ENCODE measurements at regions not wholly inside any gene's neighbourhood (a gene's known extent, or its start where the extent isn't known, plus 50 kb on each side); places are given as distances from the start of the nearest gene placed in this dataset.

DNA sequence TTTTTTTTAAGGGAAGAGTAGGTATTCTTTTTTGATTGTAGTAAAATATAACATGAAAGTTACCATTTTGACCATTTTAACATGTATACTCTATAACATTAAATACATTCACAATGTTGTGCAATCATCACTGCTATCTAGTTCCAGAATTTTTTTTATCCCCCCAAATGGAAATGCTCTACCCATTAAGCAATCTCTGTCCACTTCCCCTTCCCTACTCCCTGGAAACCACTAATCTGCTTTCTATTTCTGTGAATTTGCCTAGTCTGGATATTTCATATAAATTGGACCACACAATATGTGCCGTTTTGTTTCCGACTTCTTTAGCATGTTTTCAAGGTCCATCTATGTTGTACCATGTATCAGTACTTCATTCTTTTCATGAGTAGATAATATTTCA, 429.5 kb downstream of the TLE1 start:
- DNase-seq (ENCODE audit: low read depth) = no peak

DNA sequence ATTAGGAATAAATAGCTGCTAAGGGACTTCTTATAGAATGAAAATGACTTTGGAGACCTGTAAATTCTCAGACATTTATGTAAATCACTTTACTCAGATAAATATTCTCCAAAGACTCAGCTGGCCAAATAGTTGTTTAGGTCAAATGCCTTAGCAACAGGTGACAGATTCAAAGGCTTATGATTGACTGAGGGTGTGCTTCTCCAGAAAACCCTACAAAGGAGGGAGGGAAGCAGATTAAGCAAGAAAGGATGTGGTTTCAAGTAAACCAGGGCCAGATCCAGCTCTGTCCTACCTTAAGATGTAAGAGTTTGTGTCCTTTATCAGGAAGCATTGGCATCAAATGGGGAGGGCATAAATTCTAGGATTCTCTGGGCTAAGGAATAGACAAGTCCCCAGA, 433.0 kb downstream of the TLE1 start:
- no peak for DNase-seq (ENCODE audit: low read depth)

DNA sequence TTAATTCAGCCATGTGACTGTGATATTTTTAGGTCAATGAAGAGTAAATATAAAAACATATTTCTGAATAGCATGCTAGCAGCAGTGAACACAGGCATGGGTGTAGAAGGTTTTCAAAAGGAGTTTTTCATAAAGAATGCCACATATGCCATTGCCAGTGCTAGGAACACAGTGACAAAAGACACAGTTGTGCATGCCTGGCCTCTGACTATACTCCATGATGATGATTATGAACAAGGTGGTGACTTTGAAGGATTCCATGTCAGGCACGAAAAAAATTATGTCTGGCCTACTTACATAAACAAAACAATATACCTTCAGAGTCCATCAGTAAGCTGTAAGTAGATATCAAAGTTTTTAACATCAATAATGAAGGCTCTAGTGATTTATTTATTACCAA, 438.7 kb downstream of the TLE1 start:
- no peak for DNase-seq (ENCODE audit: low read depth)

DNA sequence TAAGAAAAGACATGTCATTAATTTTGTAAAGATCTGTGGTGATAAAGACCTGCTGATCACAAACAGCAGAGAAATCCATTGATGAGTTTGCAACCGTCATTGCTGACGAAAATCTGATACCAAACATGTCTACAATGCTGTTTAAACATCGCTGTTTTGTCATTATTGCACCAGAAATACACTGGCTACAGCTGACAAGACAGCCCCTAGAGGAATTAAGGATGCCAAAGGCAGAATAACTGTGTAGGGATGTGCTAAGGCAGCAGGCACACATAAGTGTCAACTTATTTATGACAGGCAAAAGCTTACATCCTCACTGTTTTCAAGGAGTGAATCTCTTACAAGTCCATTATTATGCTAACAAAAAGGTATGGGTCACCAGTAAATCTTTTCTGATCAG, 439.3 kb downstream of the TLE1 start:
- no peak for DNase-seq (ENCODE audit: low read depth)

DNA sequence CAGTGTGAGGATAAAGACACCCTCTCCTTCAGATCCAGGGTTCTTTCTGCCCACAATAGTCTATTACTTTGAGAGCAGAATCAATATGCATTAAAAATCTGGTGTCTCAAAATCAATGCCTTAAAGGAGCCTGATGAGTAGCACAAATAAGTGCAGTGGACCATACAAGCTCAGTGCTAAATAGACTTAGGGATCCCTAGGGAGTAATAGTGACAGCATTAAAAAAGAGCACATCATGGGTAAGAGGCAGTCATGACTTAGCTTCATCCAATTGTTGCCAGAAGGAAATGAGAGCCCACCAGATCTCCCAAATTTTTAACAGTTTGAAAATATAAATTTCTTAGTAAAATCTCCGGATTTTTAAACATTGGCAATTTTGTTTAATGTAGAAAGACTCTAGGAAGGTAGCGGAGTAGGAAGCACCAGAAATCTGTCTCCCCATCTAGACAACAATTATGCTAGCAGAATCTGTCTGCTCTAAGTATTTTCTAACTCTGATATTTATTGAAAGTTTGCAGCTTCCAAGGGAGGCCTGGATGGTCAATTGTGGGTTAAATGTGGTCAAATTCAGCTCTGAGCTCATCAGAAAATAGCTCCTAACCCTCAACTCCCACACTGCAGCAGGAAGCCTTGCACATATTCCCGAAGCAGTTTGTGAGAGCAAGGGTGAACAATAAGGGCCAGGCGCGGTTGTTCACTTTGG, 443.9 kb downstream of the TLE1 start:
- no peak for DNase-seq (ENCODE audit: low read depth)

DNA sequence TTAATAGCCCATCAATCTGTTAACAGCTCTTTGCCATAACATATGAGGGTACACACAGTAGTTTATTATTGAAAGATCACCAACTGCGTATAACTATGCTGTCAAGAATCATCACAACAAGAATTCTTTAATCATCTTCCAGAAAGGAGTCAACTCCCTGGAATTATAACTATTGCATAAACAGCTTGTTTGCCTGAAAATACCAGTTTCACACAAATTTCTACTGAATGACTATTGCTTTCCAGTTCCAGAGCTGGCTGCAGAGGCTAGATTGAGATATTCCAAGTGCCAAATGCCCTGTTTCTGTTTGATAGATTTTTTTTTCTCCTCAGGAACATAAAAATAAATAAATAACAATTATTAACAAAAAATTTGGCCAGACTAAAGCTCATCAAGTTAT, 444.7 kb downstream of the TLE1 start:
- no peak for DNase-seq (ENCODE audit: low read depth)

DNA sequence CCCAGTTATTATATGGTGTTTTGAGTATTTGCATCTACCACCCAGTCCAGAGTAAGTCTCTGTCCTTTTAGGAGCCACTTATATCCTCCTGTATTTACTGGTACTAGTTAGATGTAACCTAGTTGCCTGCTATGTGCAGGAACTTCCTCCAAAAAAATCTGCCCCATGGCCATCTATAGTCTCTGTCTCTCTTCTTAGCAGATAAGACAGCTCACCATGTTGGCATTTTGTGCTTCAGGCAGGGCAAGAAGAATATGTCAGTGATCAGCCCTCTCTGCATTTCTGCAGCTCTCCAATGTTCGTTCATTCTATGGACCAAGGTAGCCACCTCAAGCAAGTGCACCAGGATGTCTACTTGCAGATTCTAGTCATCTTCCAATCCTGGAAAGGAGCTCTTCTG, 446.5 kb downstream of the TLE1 start:
- no peak for DNase-seq (ENCODE audit: low read depth)

DNA sequence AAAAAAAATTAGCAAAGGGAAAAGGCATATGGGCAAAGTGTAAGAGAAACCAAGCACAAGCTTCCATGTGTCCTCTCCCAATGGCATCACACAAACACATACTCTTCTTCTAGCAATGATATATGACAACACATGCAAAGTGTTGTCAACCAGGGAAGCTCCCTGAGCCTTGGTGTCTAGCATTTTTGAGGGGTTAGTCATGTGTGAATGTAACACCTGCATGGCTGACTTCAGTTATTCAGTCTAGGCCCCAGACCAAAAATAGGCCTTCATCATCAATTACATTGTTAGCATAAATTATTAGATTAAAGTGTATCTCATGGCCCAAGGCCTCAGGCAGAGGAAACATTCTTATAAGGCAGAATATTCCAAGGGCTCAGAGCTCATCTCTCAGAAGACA, 450.0 kb downstream of the TLE1 start:
- no peak for DNase-seq (ENCODE audit: low read depth)

DNA sequence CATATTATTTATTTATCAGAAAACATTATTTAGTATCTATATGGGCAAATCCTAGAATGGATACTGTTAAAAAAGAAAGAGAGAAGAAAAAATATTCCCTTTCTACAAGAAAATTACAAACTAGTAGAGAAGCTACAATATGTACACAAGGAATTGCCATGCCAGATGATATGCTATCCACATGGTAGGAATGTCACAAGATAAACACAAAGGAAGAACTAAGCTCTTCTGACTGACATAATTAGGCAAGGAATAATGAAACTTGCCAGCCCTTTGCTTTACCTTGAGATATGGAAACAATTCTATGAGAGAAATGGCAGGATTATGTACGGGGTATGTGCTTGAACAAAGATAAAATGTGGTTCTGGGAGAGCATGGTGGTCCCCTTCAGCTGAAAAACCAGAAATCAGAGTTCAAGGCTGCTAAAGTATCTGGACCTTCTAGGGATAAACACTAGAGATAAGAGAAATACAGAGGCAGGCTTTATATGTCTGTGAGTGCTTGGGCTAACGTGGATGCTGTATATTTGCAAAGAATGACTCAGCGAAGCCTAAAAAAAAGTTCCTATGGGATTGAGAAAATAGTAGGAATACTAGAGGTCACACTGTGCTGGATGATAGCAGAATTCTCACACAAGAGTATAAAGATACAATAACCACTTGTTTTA, 451.6 kb downstream of the TLE1 start:
- no peak for DNase-seq (ENCODE audit: low read depth)

DNA sequence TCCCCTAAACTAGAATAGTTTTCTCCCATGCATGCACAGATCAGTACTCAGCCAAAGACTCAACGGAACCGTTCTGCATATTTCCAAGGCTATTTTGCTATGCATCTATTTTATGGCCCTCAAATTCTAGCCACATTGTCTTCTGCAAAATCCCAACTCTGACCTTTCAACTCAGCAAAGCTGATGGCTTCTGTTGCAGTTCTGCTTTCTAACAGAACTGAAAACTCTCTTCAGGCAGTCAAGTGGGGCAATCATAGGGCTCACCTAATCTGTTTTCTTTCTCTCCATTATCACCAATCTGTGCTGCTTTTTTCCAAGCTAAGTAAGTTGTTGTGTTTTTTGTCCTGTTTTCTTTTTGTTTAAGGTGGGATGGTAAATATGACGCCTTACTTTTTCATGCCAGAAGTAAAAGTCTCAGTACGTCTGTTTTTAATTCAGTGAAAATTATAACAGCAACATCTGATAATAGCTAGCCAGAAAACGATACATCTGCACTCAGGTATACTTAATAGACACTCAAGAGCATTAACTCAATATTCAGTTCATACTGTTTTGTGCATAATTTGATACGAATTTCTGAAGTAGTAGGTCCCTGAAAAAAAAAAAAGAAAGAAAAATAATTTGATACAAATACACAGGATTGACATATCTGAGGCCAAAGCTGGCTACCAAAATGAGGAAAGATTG, 454.3 kb downstream of the TLE1 start:
- no peak for DNase-seq (ENCODE audit: low read depth)

DNA sequence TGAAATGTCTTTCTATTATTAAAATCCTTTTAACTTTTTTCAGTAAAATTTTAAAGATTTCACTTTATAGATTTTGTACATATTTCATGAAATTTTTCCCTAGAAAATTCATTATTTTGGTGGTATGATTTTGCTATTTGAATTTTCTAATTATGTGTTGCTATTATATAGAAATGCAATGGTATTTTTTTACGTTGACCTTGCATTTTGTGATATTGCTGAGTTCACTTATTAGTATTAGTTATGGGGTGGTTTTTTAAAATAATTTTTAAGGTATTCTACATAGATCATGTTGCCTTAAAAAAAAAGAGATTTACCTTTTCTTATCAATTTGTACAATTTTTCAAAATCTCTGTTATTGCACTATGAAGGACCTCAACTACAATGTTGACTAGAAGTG, 458.3 kb downstream of the TLE1 start:
- no peak for DNase-seq (ENCODE audit: low read depth)

DNA sequence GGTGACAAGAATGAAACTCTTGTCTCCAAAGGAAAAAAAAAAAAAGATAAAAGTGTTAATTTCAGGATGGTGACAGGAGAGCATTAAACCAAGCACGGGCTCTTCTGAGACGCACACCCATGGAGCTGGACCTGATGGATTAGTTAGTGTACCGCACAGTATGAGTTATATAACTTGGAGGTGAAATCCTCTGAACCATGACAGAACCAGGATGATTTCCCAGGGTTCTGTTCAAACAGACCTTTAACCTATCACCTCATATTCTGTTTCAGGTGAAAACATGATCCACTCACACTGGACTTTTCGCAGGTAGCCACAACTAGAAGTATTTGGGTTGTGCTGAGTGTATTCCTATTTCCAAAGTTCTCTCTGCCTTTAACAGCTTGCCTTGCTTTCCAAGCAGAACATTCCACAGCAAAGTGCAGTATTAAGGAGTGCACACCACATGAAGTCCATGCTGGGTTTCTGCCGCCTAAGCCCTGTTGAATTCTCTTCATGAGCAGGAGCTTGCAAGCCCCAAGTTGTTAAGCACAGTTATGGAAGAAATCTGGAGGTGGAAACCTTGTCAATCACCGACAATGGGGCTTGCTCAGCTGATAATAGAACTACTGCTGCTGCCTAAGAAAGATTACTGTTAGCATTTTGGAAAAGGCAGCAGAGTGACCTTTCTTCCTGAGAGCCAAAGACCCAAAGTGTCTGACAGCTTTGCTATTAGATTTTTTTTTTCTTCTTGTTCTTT, 461.7 kb downstream of the TLE1 start:
- DNase-seq (ENCODE audit: low read depth) = no peak

DNA sequence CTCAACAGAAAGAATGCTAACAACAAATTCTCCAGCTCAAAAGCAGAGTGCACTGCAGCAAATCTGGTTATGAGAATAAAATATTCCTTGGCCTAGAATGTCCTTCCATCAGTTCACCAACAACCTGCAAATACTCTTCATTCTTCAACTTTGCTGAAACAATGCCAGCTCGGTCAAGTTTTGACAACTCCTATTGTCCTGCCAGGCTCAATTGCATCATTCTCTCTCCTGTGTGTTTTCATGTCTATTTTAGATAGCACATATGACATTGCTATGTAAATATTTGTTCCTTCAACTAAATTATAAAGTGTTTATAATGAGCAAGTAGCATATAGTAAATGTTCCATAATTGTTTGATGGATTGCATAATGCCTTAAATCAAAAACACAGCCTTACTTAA, 463.8 kb downstream of the TLE1 start:
- DNase-seq (ENCODE audit: low read depth) = no peak

DNA sequence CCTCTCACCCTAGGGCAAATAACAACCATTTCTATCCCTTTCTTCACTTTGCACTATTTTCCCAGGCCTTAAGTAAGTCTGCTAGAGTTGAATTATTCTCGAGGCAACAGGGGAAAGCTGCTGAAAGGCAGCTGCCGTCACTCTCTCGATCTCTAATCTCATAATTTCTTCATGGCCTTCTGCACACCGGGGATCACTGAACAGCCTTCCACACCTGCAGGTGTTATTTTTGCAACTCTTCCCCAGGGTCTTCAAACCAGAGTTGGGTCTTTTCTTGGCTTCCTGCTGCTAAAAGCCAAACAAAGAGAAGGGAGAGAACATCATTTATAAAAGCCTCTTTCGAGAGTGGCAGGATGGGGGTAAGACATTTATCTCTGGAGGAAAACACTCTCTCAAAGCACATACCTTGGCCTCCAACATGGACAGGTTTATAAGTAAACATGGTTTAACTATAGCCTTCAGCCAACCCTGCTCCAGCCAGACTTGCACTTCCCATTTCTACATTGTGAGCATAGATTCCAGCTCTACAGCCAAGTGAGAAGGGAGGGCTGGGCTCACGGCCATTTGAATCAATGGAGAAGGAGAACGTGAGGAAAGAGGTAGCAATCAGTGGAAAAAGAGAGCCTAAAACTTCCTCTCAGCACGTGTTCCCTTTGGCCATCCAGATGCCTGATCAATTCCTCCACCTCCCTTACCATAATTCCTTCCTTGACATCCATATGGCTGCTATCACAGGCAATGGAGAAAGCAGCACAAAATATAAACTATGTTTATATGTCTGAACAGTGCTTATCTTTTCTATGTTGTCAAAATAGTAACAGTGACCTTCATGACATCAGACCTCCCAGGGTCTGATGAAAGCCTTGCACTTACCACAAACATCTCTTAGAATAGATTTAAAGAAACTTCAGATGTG, 464.9 kb downstream of the TLE1 start:
- DNase-seq (ENCODE audit: low read depth) = no peak

DNA sequence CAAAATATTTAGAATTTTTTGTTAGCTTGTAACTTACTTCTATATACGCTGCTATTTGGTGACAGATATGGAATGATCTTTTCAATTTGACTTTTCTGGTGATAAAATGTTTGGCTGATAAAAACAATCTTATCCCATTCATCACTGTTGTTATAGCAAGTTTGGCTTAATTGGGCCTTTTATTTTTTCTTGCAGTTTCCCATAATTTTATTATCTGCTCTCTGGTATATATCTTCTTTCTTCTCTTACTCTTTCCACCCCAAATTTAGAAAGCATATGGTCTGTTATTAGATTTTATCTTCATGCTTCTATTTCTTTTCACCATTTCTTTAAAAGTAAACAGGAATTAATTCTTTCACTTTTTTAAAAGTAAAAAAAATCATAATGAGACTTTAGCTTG, 474.4 kb downstream of the TLE1 start:
- DNase-seq (ENCODE audit: low read depth) = no peak

DNA sequence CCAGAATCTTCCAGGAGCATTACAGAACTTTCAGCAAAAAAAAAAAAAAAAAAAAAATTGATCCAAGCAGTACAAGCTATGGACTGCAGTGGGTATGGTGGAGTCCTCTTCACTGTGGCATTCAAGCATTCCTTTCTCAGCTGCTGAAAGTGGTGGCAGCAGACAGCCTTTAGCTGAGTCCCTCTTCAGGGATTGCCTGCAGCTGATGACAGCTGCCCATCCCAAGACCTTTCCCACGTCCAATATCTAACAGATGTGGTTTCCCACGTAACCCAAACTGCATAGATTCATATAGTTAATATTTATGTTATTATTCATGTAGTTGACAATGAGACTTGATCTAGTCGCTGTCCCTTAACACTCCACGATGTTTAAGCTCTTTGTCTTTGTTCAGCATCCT, 475.9 kb downstream of the TLE1 start:
- no peak for DNase-seq (ENCODE audit: low read depth)

DNA sequence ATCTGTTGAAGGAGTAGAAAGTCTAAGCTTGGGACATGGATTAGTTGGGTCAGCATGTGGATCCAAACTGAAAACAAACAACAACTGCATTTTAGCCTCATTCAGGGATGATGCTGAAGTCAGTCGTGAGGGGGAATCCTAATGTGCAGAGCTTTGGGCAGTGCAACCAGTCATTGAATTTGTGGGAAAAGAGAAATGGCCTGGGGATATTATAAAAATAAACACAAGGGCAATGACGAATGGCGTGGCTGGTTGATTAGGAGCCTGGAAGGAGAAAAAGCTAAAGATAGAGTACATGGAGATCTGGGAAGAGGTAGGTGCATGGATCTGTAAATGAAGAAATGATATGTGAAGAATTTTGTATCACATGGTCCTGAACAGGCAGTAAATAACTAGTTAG, 477.6 kb downstream of the TLE1 start:
- no peak for DNase-seq (ENCODE audit: low read depth)

DNA sequence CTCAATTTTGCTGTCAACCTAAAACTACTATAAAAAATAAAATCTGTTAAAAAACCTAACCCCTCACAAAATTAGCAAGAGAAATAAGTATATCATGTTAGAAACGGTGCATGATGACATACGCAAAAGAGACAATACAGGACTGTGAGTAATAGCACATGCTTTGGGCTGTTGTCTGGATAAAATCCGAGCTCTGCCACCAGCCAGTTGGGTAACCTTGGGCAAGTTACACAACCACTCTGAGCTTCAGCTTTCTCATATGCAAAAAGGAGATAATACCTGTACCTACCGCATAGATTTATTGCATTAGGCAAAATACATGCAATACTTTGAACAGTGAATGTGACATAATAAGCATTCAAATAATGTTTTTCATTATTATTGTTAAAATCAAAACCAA, 481.7 kb downstream of the TLE1 start:
- DNase-seq (ENCODE audit: low read depth) = no peak

DNA sequence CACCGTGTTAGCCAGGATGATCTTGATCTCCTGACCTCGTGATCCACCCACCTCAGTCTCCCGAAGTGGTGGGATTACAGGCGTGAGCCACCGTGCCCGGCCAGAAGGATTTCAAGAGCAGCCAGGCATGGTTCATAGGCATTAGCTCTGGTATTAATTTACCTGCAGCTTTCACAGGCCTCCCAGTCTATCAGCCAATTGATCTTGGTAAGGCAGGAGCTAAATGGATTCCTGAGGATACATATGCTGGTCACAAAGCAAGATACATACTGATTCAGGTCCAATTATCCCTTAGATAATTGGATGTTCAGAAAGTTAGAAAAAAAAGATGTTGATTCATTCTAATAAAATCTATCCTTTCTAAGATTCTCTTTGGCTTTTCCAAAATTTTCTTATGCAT, 487.1 kb downstream of the TLE1 start:
- no peak for DNase-seq (ENCODE audit: low read depth)

DNA sequence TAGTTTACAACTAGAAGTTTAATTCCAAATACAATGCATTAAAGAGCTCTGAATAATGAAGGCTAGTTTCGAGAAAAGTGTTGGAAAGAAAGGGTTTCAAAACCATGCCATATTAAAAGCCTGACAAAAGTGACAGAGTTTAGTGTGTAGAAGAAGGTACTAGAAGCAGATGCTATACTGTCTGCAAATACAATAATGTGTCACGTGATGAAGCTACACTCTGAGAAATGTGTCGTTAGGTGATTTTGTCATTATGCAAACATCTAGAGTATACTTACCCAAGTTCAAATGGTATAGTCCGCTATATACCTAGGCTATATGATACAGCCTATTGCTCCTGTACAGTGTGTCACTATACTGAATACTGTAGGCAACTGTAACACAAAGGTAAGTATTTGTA, 494.1 kb downstream of the TLE1 start:
- no peak for DNase-seq (ENCODE audit: low read depth)

Data from forelimb muscle (tissue), 1 donor.